ENCODE measurements at regions not wholly inside any gene's neighbourhood (a gene's known extent, or its start where the extent isn't known, plus 50 kb on each side); places are given as distances from the start of the nearest gene placed in this dataset.
A peak's percentile ranks its signal among the peaks of the same experiment; 100 is the strongest.

DNA sequence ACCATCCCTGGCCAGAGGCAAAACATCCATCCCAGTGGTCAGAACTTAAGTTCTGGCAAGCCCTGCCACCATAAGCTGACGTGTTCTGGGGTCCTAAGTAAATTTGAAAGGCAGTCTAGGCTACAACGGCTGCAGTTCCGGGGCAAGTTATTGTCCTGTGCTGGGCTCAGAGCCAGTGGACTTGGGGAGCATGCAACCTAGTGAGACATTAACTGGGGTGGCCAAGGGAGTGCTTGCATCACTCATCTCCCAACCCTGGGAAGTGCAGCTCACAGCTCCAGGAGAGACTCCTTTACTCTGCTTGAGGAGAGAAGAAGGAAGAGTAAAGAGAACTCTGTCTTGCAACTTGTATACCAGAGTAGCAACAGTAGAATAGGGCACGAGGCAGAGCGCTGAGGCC, 425.4 kb upstream of the PITX2 start:
- Histone ChIP-seq H3K36me3 (ENCODE audit: insufficient read depth, insufficient read length, low read length) (no peaks in the 10 kb centered on the region), H3K27me3 (ENCODE audit: insufficient read depth, insufficient read length) (no peaks in the 10 kb centered on the region), H3K4me3 (ENCODE audit: insufficient read length, low read depth) (no peak overlapping the region), H3K9ac (ENCODE audit: insufficient read length, low read depth) (no peak overlapping the region), H3K9me3 (ENCODE audit: insufficient read depth, low read length) (no peaks in the 10 kb centered on the region), H3K4me1 (ENCODE audit: insufficient read depth, insufficient read length) (no peaks in the 10 kb centered on the region)
- DNase-seq (ENCODE audit: low read depth, low spot score), result no peak
- TF ChIP-seq SUZ12 (IDR thresholded peaks at IDR 0.05; ENCODE audit: extremely low read depth, insufficient read depth, insufficient read length), result no peak
- no peak for TF ChIP-seq YY1 (IDR thresholded peaks at IDR 0.05; ENCODE audit: insufficient read depth, insufficient read length)

GRCh38 chr4:111064342-111064993, 441.6 kb upstream of the PITX2 start:
- H3K27me3 ChIP-seq (ENCODE audit: insufficient read depth, insufficient read length), result no peaks in the 10 kb centered on the region
- H3K36me3 ChIP-seq (ENCODE audit: insufficient read depth, insufficient read length, low read length), result no peaks in the 10 kb centered on the region
- H3K9ac ChIP-seq (ENCODE audit: insufficient read length, low read depth), result no peak overlapping the region
- no peak for TF ChIP-seq ZNF274 (IDR thresholded peaks at IDR 0.05; ENCODE audit: low read depth, low read length)
- no peak for TF ChIP-seq SUZ12 (IDR thresholded peaks at IDR 0.05; ENCODE audit: extremely low read depth, insufficient read depth, insufficient read length)
- no peak for TF ChIP-seq YY1 (IDR thresholded peaks at IDR 0.05; ENCODE audit: insufficient read depth, insufficient read length)
- H3K9me3 ChIP-seq (ENCODE audit: insufficient read depth, low read length), result 0 out of 2 replicates have a peak, but pooled peaks cover 4% of the 10 kb centered on the region
- H3K4me3 ChIP-seq (ENCODE audit: insufficient read length, low read depth), result no peak overlapping the region
- peak; percentile 32 for DNase-seq (ENCODE audit: low read depth, low spot score)
- H3K4me1 ChIP-seq (ENCODE audit: insufficient read depth, insufficient read length), result no peaks in the 10 kb centered on the region

DNA sequence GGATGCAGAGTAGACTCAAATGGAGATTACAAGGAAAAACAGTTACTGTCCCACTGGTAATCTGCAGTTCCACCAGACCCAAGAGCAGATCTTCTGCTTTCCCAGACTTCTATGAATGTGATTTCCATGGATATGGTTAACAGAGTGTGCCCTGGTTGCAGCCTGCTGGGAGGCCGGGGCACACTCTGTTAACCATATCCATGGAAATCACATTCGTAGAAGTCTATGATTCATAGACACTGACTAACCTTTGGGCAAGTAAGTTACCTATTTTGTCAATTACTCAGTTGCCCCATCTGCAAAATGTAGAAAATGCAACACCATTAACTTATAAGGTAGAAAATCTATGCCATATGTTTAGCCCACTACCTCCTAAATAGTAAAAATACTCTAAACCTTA, 443.1 kb upstream of the PITX2 start:
- TF ChIP-seq SUZ12 (IDR thresholded peaks at IDR 0.05; ENCODE audit: extremely low read depth, insufficient read depth, insufficient read length) (no peak), ZNF274 (IDR thresholded peaks at IDR 0.05; ENCODE audit: low read depth, low read length) (no peak), YY1 (IDR thresholded peaks at IDR 0.05; ENCODE audit: insufficient read depth, insufficient read length) (no peak)
- no peak overlapping the region for H3K4me3 ChIP-seq (ENCODE audit: insufficient read length, low read depth)
- H3K4me1 ChIP-seq (ENCODE audit: insufficient read depth, insufficient read length), result no peaks in the 10 kb centered on the region
- no peaks in the 10 kb centered on the region for H3K36me3 ChIP-seq (ENCODE audit: insufficient read depth, insufficient read length, low read length)
- 0 out of 2 replicates have a peak, but pooled peaks cover 4% of the 10 kb centered on the region for H3K9me3 ChIP-seq (ENCODE audit: insufficient read depth, low read length)
- no peak overlapping the region for H3K9ac ChIP-seq (ENCODE audit: insufficient read length, low read depth)
- H3K27me3 ChIP-seq (ENCODE audit: insufficient read depth, insufficient read length), result no peaks in the 10 kb centered on the region
- DNase-seq (ENCODE audit: low read depth, low spot score), result no peak

GRCh38 chr4:111066447-111066846, 443.6 kb upstream of the PITX2 start:
- TF ChIP-seq YY1 (IDR thresholded peaks at IDR 0.05; ENCODE audit: insufficient read depth, insufficient read length) (no peak), ZNF274 (IDR thresholded peaks at IDR 0.05; ENCODE audit: low read depth, low read length) (no peak), SUZ12 (IDR thresholded peaks at IDR 0.05; ENCODE audit: extremely low read depth, insufficient read depth, insufficient read length) (no peak)
- no peaks in the 10 kb centered on the region for H3K4me1 ChIP-seq (ENCODE audit: insufficient read depth, insufficient read length)
- no peak for DNase-seq (ENCODE audit: low read depth, low spot score)

DNA sequence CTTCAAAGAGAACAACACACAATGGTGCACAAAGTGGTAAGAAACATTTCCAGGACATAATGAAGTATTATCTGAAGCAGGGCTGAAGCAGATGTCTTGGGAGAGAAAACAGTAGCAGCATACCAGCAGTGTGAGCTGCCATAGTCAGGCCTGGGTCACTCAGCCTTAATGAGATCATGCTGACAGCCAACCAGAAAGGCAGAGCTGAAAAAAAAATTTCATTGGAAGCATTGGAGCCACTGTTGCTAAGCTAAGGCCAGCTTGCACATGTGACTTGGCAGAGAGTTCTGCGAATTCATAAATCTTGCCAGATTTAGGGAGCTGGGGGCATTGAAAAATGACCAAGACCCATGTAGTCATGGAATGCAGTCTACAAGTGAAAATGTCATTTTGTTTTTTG, 444.0 kb upstream of the PITX2 start:
- Histone ChIP-seq H3K4me1 (ENCODE audit: insufficient read depth, insufficient read length) (no peaks in the 10 kb centered on the region), H3K9ac (ENCODE audit: insufficient read length, low read depth) (no peak overlapping the region), H3K36me3 (ENCODE audit: insufficient read depth, insufficient read length, low read length) (no peaks in the 10 kb centered on the region), H3K27me3 (ENCODE audit: insufficient read depth, insufficient read length) (no peaks in the 10 kb centered on the region), H3K9me3 (ENCODE audit: insufficient read depth, low read length) (0 out of 2 replicates have a peak, but pooled peaks cover 4% of the 10 kb centered on the region), H3K4me3 (ENCODE audit: insufficient read length, low read depth) (no peak overlapping the region)
- DNase-seq (ENCODE audit: low read depth, low spot score), result no peak
- no peak for TF ChIP-seq ZNF274 (IDR thresholded peaks at IDR 0.05; ENCODE audit: low read depth, low read length)
- TF ChIP-seq SUZ12 (IDR thresholded peaks at IDR 0.05; ENCODE audit: extremely low read depth, insufficient read depth, insufficient read length), result no peak
- no peak for TF ChIP-seq YY1 (IDR thresholded peaks at IDR 0.05; ENCODE audit: insufficient read depth, insufficient read length)

More at GRCh38 chr4:111066447-111066846, 443.6 kb upstream of the PITX2 start:
- Histone ChIP-seq H3K36me3 (ENCODE audit: insufficient read depth, insufficient read length, low read length) (no peaks in the 10 kb centered on the region), H3K9me3 (ENCODE audit: insufficient read depth, low read length) (0 out of 2 replicates have a peak, but pooled peaks cover 4% of the 10 kb centered on the region), H3K27me3 (ENCODE audit: insufficient read depth, insufficient read length) (no peaks in the 10 kb centered on the region), H3K4me3 (ENCODE audit: insufficient read length, low read depth) (no peak overlapping the region), H3K9ac (ENCODE audit: insufficient read length, low read depth) (no peak overlapping the region)

GRCh38 chr4:111068883-111069282, 446.0 kb upstream of the PITX2 start:
- H3K9me3 ChIP-seq (ENCODE audit: insufficient read depth, low read length), result 0 out of 2 replicates have a peak, but pooled peaks cover 4% of the 10 kb centered on the region
- TF ChIP-seq YY1 (IDR thresholded peaks at IDR 0.05; ENCODE audit: insufficient read depth, insufficient read length) (no peak), ZNF274 (IDR thresholded peaks at IDR 0.05; ENCODE audit: low read depth, low read length) (no peak), SUZ12 (IDR thresholded peaks at IDR 0.05; ENCODE audit: extremely low read depth, insufficient read depth, insufficient read length) (no peak)
- H3K4me1 ChIP-seq (ENCODE audit: insufficient read depth, insufficient read length), result no peaks in the 10 kb centered on the region
- DNase-seq (ENCODE audit: low read depth, low spot score), result no peak
- no peak overlapping the region for H3K9ac ChIP-seq (ENCODE audit: insufficient read length, low read depth)
- H3K36me3 ChIP-seq (ENCODE audit: insufficient read depth, insufficient read length, low read length), result no peaks in the 10 kb centered on the region
- no peaks in the 10 kb centered on the region for H3K27me3 ChIP-seq (ENCODE audit: insufficient read depth, insufficient read length)
- H3K4me3 ChIP-seq (ENCODE audit: insufficient read length, low read depth), result no peak overlapping the region

- Histone ChIP-seq H3K4me1 (ENCODE audit: insufficient read depth, insufficient read length) (no peaks in the 10 kb centered on the region), H3K36me3 (ENCODE audit: insufficient read depth, insufficient read length, low read length) (no peaks in the 10 kb centered on the region), H3K9me3 (ENCODE audit: insufficient read depth, low read length) (0 out of 2 replicates have a peak, but pooled peaks cover 4% of the 10 kb centered on the region), H3K4me3 (ENCODE audit: insufficient read length, low read depth) (no peak overlapping the region), H3K27me3 (ENCODE audit: insufficient read depth, insufficient read length) (no peaks in the 10 kb centered on the region), H3K9ac (ENCODE audit: insufficient read length, low read depth) (no peak overlapping the region)
- TF ChIP-seq YY1 (IDR thresholded peaks at IDR 0.05; ENCODE audit: insufficient read depth, insufficient read length), result no peak
- no peak for TF ChIP-seq SUZ12 (IDR thresholded peaks at IDR 0.05; ENCODE audit: extremely low read depth, insufficient read depth, insufficient read length)
- TF ChIP-seq ZNF274 (IDR thresholded peaks at IDR 0.05; ENCODE audit: low read depth, low read length), result no peak
- DNase-seq (ENCODE audit: low read depth, low spot score), result no peak
Measured at GRCh38 chr4:111070390-111070789, 447.5 kb upstream of the PITX2 start.

All from NT2/D1 (cell line).